ENCODE measurements at regions not wholly inside any gene's neighbourhood (a gene's known extent, or its start where the extent isn't known, plus 50 kb on each side); places are given as distances from the start of the nearest gene placed in this dataset.

- CTCF ChIA-PET = interaction anchor here (0.8 kb wide), 1 partner anchor 493 kb away, joined by 4 read pairs; no protein-coding TSS in a partner anchor
- no peak for TF ChIP-seq CTCF (IDR thresholded peaks at IDR 0.05; ENCODE audit: low read depth, low read length)
- H3K4me3 ChIP-seq (ENCODE audit: low read depth, low read length) = no peak overlapping the region
These were observed 76.1 kb upstream of the RTL6 start for GRCh38 chr22:44574057-44574639.

GRCh38 chr22:44573451-44573850, 75.4 kb upstream of the RTL6 start:
- POLR2A ChIA-PET = no interaction called here

More at GRCh38 chr22:44574057-44574639, 76.1 kb upstream of the RTL6 start:
- no peak for DNase-seq (ENCODE audit: low read depth, low spot score)
- H3K9me3 ChIP-seq (ENCODE audit: control insufficient read depth, insufficient read depth, low read length) = peaks cover 11% of the 10 kb centered on the region
- POLR2A ChIA-PET = interaction anchor here (0.6 kb wide), 1 partner anchor 219 kb away, joined by 4 read pairs; no protein-coding TSS in a partner anchor
- H3K27ac ChIP-seq (ENCODE audit: low read depth, low read length) = no peak overlapping the region
- peaks cover 21% of the 10 kb centered on the region for H3K27me3 ChIP-seq (ENCODE audit: control insufficient read depth, insufficient read depth, low read length)

GRCh38 chr22:44572414-44573207, 74.6 kb upstream of the RTL6 start:
- DNase-seq (ENCODE audit: low read depth, low spot score) = no peak
- ChIA-PET POLR2A (no interaction called here), CTCF (interaction anchor here (1.0 kb wide), 1 partner anchor 23 kb away, joined by 7 read pairs; no protein-coding TSS in a partner anchor)

More at GRCh38 chr22:44573451-44573850, 75.4 kb upstream of the RTL6 start:
- Histone ChIP-seq H3K9me3 (ENCODE audit: control insufficient read depth, insufficient read depth, low read length) (peaks cover 11% of the 10 kb centered on the region), H3K4me3 (ENCODE audit: low read depth, low read length) (no peak overlapping the region), H3K27ac (ENCODE audit: low read depth, low read length) (no peak overlapping the region), H3K27me3 (ENCODE audit: control insufficient read depth, insufficient read depth, low read length) (peaks cover 16% of the 10 kb centered on the region)
- CTCF ChIA-PET = interaction anchor here (1.0 kb wide), 1 partner anchor 24 kb away, joined by 7 read pairs; no protein-coding TSS in a partner anchor
- TF ChIP-seq CTCF (IDR thresholded peaks at IDR 0.05; ENCODE audit: low read depth, low read length) = no peak
- no peak for DNase-seq (ENCODE audit: low read depth, low spot score)

GRCh38 chr22:44571566-44572413, 73.8 kb upstream of the RTL6 start:
- Histone ChIP-seq H3K4me3 (ENCODE audit: low read depth, low read length) (no peak overlapping the region), H3K27me3 (ENCODE audit: control insufficient read depth, insufficient read depth, low read length) (peaks cover 9% of the 10 kb centered on the region), H3K9me3 (ENCODE audit: control insufficient read depth, insufficient read depth, low read length) (peaks cover 14% of the 10 kb centered on the region), H3K27ac (ENCODE audit: low read depth, low read length) (no peak overlapping the region)
- TF ChIP-seq CTCF (IDR thresholded peaks at IDR 0.05; ENCODE audit: low read depth, low read length) = no peak
- CTCF ChIA-PET = no interaction called here
- no peak for DNase-seq (ENCODE audit: low read depth, low spot score)
- POLR2A ChIA-PET = no interaction called here

More at GRCh38 chr22:44572414-44573207, 74.6 kb upstream of the RTL6 start:
- TF ChIP-seq CTCF (IDR thresholded peaks at IDR 0.05; ENCODE audit: low read depth, low read length) = no peak
- H3K4me3 ChIP-seq (ENCODE audit: low read depth, low read length) = no peak overlapping the region
- peaks cover 12% of the 10 kb centered on the region for H3K27me3 ChIP-seq (ENCODE audit: control insufficient read depth, insufficient read depth, low read length)
- H3K27ac ChIP-seq (ENCODE audit: low read depth, low read length) = no peak overlapping the region
- peaks cover 11% of the 10 kb centered on the region for H3K9me3 ChIP-seq (ENCODE audit: control insufficient read depth, insufficient read depth, low read length)

Measured in AG04450 (cell line).